Kidney (tissue), 13 donors: ENCODE measurements at regions not wholly inside any gene's neighbourhood (a gene's known extent, or its start where the extent isn't known, plus 50 kb on each side); places are given as distances from the start of the nearest gene placed in this dataset.

ENCODE experiments used
- DNase-seq, 5 donors: peaks; one replicate each; pipeline ENCODE4 v3.0.0-alpha.2; 2013 to 2020
- FAIRE-seq: peaks from 2 replicates; lab custom pipeline; 2012; peaks lifted over from hg19 to GRCh38; lab: Jason Lieb, UNC
- H3K27ac ChIP-seq, 2 donors: one replicate each; pipeline ENCODE4 v1.7.0; 2013; ENCODE audit warnings: low read depth in 2 of 2, low read length in 2 of 2, inconsistent platforms in 1 of 2
- H3K27me3 ChIP-seq: one replicate; pipeline ENCODE4 v1.7.1; 2013; ENCODE audit warnings: low read length, inconsistent platforms; ENCODE audit not compliant: control insufficient read depth, insufficient read depth
- H3K36me3 ChIP-seq, 3 donors: one replicate each; pipeline versions ENCODE4 v1.7.0 to v1.7.1; 2013; ENCODE audit warnings: low read length in 3 of 3, control low read depth in 1 of 3, inconsistent platforms in 1 of 3; ENCODE audit not compliant: insufficient read depth in 3 of 3, control insufficient read depth in 2 of 3
- H3K4me1 ChIP-seq, 3 donors: one replicate each; pipeline versions ENCODE4 v1.7.0 to v1.7.1; 2013; ENCODE audit warnings: low read length in 3 of 3, inconsistent platforms in 1 of 3, low read depth in 1 of 3; ENCODE audit not compliant: control insufficient read depth in 2 of 3, insufficient read depth in 2 of 3
- H3K4me3 ChIP-seq, 3 donors: one replicate each; pipeline versions ENCODE4 v1.7.0 to v1.8.1; 2013; ENCODE audit warnings: low read length in 3 of 3, control low read depth in 1 of 3, inconsistent platforms in 1 of 3
- H3K9ac ChIP-seq, 3 donors: one replicate each; pipeline versions ENCODE4 v1.7.0 to v1.7.1; 2013; ENCODE audit warnings: low read length in 3 of 3, control low read depth in 1 of 3, inconsistent platforms in 1 of 3
- H3K9me3 ChIP-seq, 3 donors: one replicate each; pipeline versions ENCODE4 v1.7.0 to v1.7.1; 2013; ENCODE audit warnings: low read length in 3 of 3, control low read depth in 1 of 3, inconsistent platforms in 1 of 3; ENCODE audit not compliant: control insufficient read depth in 2 of 3, insufficient read depth in 1 of 3
- intact Hi-C: fragments of 100-400 bp; cut with DNase I; formaldehyde crosslinking; loops from one replicate; pipeline ENCODE4 v1.11.1; 2022
- TF ChIP-seq, protein P1 (sequence below): IDR thresholded peaks from 3 replicates; pipeline ENCODE4 v1.5.1; 2012; ENCODE audit warnings: mild to moderate bottlenecking, moderate library complexity, borderline replicate concordance; ENCODE audit not compliant: insufficient read depth; ENCODE audit errors: extremely low read depth
- donor health status: control.
- donor health status: control.
- donor health status: control.
- donor health status: control.
- donor health status: control.
- donor health status: DM: yes; HTN: yes; CAD: no.
- donor health status: Normal renal cell carcinoma (clear cell type).

DNA sequence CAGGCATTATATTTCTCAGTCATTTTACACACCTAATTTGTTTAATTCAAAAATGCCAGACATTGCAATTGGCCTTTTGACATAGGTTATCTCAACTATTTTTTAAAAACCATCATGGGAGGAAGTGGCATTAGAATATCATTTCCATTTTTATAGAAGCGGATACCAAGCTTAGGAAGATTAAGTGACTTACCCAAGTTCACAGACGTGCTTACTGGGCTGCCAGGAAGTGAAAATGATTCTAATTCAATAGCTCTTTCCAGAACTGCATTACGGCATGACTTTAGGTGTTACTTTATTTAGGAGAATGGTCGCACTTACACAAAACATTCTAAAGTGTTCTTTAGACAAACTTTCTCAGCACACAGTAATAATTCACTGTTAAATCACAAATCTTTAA lies 231.9 kb downstream of the KLF12 start:
- TF ChIP-seq, protein P1, sequence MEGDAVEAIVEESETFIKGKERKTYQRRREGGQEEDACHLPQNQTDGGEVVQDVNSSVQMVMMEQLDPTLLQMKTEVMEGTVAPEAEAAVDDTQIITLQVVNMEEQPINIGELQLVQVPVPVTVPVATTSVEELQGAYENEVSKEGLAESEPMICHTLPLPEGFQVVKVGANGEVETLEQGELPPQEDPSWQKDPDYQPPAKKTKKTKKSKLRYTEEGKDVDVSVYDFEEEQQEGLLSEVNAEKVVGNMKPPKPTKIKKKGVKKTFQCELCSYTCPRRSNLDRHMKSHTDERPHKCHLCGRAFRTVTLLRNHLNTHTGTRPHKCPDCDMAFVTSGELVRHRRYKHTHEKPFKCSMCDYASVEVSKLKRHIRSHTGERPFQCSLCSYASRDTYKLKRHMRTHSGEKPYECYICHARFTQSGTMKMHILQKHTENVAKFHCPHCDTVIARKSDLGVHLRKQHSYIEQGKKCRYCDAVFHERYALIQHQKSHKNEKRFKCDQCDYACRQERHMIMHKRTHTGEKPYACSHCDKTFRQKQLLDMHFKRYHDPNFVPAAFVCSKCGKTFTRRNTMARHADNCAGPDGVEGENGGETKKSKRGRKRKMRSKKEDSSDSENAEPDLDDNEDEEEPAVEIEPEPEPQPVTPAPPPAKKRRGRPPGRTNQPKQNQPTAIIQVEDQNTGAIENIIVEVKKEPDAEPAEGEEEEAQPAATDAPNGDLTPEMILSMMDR = no peak
- H3K9me3 ChIP-seq = no peaks in the 10 kb centered on the region
- intact Hi-C loops = no loop called here
- no peaks in the 10 kb centered on the region for H3K27me3 ChIP-seq
- no peaks in the 10 kb centered on the region for H3K4me1 ChIP-seq
- FAIRE-seq (no peak), DNase-seq (no peak)
- no peak overlapping the region for H3K27ac ChIP-seq
- H3K4me3 ChIP-seq = no peak overlapping the region
- H3K9ac ChIP-seq = no peak overlapping the region
- H3K36me3 ChIP-seq = no peaks in the 10 kb centered on the region

DNA sequence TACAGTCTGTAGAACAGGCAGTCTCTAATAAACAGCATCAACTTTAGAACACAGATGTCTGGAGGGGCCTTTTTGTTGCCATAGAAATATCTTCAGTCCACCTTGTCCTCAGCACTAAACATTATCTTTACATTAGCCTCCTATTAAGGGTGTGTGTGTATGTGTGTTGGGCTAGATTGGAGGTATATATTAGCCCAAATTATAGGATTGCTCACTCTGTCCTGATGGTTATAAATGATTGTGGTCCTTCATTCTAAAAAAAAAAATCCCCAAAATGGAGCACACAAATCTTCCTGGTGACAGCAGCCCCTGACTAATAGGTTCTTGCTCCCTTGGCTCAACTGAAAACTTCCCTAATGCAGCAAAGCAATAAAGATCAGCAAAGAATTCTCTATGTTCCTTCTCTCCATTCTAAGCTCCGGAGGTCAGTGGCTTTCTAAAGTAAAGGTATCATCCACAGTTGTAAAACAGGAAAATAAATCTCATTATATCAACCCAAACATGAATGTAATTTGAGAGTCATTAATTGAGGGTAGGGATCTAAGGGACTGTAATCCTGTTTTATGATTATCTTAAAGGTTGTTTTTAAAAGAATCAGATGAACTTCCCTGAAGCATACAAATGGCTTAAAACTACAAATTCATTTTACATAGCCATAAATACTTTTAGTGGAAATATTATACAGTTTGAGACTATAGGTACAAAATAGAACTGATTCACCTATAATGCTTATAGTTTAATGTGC lies 232.7 kb downstream of the KLF12 start:
- FAIRE-seq = no peak
- Histone ChIP-seq H3K27ac (no peak overlapping the region), H3K36me3 (no peaks in the 10 kb centered on the region), H3K4me3 (no peak overlapping the region), H3K27me3 (no peaks in the 10 kb centered on the region), H3K9me3 (no peaks in the 10 kb centered on the region), H3K4me1 (no peaks in the 10 kb centered on the region), H3K9ac (no peak overlapping the region)
- TF ChIP-seq, protein P1 = no peak
- intact Hi-C loops = no loop called here
- DNase-seq = no peak

GRCh38 chr13:73900591-73900990 lies 233.6 kb downstream of the KLF12 start:
- FAIRE-seq = no peak
- intact Hi-C loops = no loop called here

More at GRCh38 chr13:73900591-73900990, 233.6 kb downstream of the KLF12 start:
- H3K9ac ChIP-seq = no peak overlapping the region
- H3K27me3 ChIP-seq = no peaks in the 10 kb centered on the region
- H3K27ac ChIP-seq = no peak overlapping the region
- no peak for DNase-seq
- TF ChIP-seq, protein P1 = no peak
- no peaks in the 10 kb centered on the region for H3K9me3 ChIP-seq
- no peak overlapping the region for H3K4me3 ChIP-seq
- no peaks in the 10 kb centered on the region for H3K4me1 ChIP-seq
- H3K36me3 ChIP-seq = no peaks in the 10 kb centered on the region
